Stimulated activated CD4-positive, alpha-beta T cell treated with anti-CD3 and anti-CD28 coated beads, Interleukin-4, amount 100 ng/mL, for 24 hours (primary cell): ENCODE measurements at regions not wholly inside any gene's neighbourhood (a gene's known extent, or its start where the extent isn't known, plus 50 kb on each side); places are given as distances from the start of the nearest gene placed in this dataset.

ENCODE experiments used
- DNase-seq: peaks from one replicate; pipeline ENCODE4 v3.0.0-alpha.2; 2020

- DNase-seq: no peak
Observed at GRCh38 chr17:15036238-15036637, 228.9 kb downstream of the PMP22 start.

- DNase-seq: no peak
Observed at GRCh38 chr17:15031975-15032374, 233.2 kb downstream of the PMP22 start.

GRCh38 chr17:15029469-15029868 is 235.7 kb downstream of the PMP22 start:
- no peak for DNase-seq

GRCh38 chr17:15027853-15028252 is 237.3 kb downstream of the PMP22 start:
- no peak for DNase-seq

GRCh38 chr17:15026088-15026487 is 239.0 kb downstream of the PMP22 start:
- no peak for DNase-seq

GRCh38 chr17:15023589-15024336 is 241.4 kb downstream of the PMP22 start:
- no peak for DNase-seq

GRCh38 chr17:15019158-15019557 is 246.0 kb downstream of the PMP22 start:
- DNase-seq: no peak

- DNase-seq: no peak
Observed at GRCh38 chr17:15012351-15012980, 252.7 kb downstream of the PMP22 start.

- no peak for DNase-seq
Observed at GRCh38 chr17:15009087-15009486, 256.0 kb downstream of the PMP22 start.

GRCh38 chr17:15007147-15007553 is 258.0 kb downstream of the PMP22 start:
- DNase-seq: no peak

- DNase-seq: no peak
Observed at GRCh38 chr17:15006421-15007128, 258.6 kb downstream of the PMP22 start.

GRCh38 chr17:15000661-15001060 is 264.5 kb downstream of the PMP22 start:
- no peak for DNase-seq

GRCh38 chr17:14997290-14997689 is 267.8 kb downstream of the PMP22 start:
- no peak for DNase-seq

- DNase-seq: no peak
Observed at GRCh38 chr17:14986127-14986526, 279.0 kb downstream of the PMP22 start.

GRCh38 chr17:14972844-14973243 is 292.3 kb downstream of the PMP22 start:
- DNase-seq: no peak

- no peak for DNase-seq
Observed at GRCh38 chr17:14971054-14971453, 294.1 kb downstream of the PMP22 start.

- no peak for DNase-seq
Observed at GRCh38 chr17:14959106-14959648, 305.9 kb downstream of the PMP22 start.

GRCh38 chr17:14953405-14953804 is 311.7 kb downstream of the PMP22 start:
- no peak for DNase-seq

GRCh38 chr17:14950686-14951085 is 314.4 kb downstream of the PMP22 start:
- no peak for DNase-seq

GRCh38 chr17:14950216-14950615 is 314.9 kb downstream of the PMP22 start:
- DNase-seq: no peak

- no peak for DNase-seq
Observed at GRCh38 chr17:14947671-14948070, 317.5 kb downstream of the PMP22 start.

GRCh38 chr17:14946481-14946880 is 318.6 kb downstream of the PMP22 start:
- DNase-seq: no peak

GRCh38 chr17:14942526-14943190 is 322.5 kb downstream of the PMP22 start:
- no peak for DNase-seq
